GF-D8 (cell line): ENCODE measurements at regions not wholly inside any gene's neighbourhood (a gene's known extent, or its start where the extent isn't known, plus 50 kb on each side); places are given as distances from the start of the nearest gene placed in this dataset.

ENCODE experiments used
- DNase-seq: peaks from one replicate; lab custom pipeline; 2025; lab: John Stamatoyannopoulos, UW

DNA sequence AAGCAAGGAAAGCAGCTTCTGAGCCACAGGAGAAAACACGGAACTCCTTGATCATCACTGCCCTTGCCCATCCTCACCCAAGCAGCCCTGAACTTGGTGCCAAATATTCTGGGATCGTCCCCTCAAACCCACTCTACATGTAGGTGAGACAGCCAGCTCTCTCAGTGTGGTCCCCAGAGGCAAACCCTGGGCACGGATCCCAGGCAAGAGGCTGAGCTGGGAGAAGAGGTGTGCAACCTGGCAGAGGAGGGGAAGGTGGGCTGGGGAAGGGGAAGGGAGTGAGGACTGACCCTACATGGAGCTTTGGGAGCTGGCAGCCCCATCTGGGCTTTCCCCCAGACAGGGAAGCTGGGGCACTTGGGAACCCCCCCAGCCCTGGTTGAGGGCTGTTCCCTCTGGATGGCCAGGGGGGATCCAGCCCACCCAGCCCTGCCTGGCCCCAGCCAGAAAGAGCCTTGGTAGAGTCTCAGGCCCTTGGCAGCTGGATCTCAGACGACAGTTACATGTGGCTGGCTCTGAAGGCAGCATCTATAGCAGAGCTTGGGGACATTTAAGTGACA, 186.2 kb upstream of the CST7 start:
- DNase-seq, result no peak

DNA sequence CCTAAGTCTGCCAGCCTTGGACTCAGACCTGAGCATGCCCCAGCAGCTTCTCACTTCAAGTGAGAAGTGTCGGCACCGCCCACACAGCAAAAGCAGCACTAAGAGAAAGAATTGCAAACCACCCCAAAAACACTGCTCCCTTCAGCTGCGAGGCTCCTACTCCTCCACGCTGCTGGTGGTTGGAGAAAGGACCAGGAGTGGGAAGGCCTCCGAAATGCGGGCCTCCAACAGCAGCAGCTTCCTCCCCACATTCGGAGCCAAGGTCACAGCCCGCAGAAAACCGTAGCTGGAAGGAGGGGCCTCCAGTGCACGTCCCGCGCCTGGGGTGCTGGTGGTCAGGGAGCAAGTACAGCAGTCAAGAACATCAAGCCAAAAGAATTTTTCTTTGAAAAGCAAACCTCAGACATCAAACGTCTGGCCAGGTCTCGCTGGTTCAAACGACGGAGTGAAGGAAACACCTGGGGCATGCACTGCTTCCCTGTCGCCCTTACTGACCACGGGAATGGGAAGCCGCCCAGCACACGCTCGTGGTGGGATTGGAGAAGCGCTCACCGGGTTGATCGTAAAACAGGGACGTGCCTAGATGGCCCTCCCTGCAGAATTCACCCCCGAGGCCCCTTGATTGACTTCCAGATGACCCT, 185.6 kb upstream of the CST7 start:
- no peak for DNase-seq

DNA sequence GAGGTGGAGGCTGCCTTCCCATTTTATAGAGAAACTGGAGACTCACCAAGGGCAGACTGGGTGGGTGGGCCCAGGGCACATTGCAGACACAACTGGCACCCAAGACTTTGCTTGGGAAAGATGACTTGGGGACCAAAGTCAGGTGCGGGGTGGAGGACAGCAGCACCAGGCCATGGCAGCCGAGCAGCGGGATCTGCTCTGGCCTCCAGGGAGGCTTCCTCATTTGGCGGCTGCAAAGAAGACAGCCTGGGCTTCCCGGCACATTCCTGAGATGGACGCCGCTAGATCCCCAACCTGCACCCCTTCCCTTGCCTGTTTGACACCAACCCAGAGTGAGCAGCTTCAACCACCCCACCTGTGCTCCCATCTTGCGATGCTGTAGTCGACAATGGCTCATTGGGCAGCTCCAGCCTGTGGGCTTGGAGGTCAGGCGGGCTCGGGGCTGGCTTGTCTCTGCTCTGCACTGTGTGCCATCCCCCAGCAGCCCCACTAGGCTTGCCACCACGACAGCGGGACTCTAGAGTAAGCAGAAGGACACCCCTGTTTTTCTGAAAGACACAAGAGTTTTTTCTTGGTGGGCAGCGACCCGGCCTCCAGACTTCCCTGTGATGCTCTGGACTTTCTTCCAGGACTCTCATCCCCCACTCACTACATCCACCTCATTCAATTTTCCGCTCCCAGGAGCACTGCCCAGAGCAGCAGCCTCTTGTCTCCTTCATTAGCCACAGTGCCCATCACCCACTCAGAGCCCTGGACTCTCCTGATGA, 184.9 kb upstream of the CST7 start:
- DNase-seq, result no peak

DNA sequence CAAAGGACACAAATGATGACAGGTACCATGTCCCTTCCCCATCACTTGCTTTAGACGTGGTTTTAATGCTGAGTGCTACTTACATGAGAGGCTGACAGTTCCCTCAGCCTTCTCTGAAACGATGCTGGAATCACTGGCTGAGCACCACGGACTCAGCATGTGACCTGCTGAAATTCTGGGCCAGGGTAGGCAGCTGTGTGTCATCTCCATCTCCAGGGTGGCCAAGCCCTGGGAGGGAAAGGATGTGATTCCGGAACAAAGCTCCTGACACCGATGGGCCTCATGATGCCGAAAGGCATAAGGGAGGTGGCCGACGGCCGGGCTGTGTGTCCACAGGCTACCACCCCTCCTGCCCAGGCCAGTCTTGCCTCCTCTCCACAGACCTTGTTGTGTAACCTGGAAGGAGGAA, 184.3 kb upstream of the CST7 start:
- no peak for DNase-seq

DNA sequence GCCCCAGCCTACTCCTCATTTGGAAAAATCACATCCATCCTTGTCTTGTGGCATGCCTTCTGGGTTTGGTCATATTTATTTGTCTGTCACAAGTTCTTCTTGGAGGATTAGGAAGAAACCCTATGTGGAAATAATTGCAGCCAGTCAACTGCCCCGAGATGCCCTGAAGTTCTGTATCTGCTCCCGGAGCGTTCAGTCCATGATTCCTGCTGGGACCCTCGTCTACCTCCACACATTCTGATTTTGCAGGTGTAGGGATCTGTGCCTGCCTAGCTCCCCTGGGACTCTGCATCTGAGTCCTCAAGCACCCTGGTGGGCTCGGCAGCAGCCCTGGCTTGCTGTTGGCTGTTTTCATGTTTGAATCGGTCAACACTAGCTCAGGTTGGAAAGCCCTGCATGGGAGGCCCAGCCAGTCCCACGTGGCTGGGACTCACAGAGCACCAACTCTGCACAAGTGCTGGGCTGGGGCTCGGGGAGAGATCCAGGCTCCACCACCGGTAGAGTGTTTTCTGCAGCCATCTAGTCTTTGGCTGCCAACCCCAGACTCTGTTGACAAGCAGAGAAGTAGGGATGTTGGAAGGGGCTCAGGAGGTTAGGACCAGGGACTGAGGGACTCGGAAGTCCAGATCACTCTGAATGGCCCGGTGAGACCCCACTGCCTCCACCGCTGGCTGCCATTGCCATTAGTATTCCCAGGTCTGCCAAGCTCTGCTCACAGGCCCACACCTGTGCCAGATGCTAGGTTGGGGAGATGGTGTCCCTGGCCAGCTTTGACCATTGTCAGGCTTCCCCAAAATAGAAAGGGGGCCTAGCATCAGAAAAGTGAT, 183.5 kb upstream of the CST7 start:
- no peak for DNase-seq

DNA sequence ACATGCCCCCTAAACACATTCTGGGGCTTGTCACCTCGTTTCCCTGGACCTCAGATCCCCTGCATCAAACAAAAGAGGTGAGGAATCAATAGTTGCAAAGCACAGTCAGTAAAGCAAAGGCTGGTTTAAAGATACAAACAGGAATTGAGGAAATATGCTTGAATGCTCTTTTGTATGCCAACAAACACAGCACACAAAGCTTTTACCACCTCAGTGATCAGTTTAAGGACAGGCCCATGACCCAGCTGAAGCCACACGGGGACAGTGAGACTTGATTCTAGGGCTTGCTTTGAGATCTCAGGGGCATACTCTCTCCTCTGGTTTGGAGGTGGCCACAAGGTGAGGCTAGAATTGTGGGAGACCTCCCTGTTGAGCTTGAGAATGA, 182.9 kb upstream of the CST7 start:
- no peak for DNase-seq

DNA sequence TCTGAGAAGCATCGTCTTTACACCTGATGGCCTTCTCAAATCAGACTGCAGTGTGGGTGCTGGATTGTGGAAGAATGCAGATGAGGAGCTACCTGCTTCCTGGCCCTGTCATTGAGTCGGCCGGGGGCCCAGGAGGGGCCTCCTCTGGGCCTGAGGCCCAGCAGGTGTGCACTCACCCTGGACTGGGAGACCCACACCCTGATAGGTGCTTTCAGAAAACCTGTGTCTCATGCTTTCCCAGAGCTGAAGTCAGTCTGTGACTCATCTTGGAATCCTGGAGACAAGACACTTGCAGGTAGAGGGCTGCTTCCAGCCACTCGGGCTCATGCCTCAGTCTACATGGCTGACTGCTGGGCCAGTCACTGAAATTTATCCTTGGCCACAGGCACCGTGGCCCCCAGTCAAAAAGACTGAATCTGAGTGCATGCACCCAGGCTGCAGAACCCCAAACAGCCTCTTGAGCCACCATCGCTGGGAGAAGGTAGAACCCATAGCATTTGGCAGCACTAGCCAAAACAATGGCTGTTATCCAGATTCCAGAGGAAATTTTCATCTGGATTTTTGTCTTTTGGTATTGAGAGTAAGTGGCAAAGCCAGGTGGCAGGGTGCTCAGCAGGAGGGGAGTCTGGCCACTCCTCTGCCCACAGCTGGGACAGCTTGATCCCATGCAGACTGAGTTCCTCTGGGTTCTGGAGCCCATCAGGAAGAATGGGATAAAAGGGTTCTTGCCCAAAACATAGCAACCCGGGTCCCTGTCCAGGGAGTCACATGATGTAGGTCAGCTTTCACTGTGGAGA, 182.0 kb upstream of the CST7 start:
- no peak for DNase-seq

DNA sequence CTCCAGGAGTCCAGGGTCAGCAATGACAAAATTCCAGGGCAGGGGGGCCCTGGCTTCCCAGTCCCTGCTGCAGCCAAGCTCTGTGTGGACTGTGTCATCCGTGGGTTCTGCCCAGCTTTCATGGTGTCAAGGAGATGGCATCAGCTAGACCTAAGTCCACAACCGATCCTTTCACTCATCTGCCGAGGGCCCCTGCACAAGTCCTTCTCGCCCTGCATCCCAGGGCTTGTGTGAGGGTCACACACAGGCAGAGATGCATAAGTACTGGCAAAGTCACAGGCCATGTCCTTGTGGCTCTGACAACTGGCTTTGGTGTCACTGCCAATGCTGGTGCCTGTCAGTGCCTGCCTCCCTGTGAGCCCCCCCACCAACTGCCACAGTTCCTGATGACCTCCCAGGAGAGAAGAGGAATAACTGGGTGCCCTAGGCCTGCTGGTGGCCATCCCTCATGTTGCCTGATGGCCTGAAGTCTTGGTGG, 181.4 kb upstream of the CST7 start:
- DNase-seq, result no peak

DNA sequence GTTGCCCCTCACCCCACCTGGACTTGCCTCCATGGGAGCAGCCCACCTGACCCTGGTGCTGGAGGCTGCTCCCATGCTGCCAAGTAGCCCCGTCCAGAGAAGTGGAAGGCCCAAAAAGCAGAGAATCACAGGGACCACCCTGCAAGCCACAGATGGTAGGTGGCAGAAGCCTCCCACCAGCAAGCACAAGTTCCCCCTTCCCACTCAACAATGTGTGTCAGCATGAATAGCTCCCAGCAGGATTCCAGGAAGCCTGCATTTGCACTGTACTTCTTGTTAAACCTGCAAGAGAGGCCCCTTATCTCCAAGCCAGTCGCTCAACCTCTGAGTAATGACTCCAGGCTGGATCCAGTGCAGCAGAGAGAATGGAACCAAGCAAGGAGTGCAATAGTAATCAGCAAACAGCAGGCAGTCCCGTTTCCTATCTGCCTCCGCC, 180.8 kb upstream of the CST7 start:
- DNase-seq, result no peak

DNA sequence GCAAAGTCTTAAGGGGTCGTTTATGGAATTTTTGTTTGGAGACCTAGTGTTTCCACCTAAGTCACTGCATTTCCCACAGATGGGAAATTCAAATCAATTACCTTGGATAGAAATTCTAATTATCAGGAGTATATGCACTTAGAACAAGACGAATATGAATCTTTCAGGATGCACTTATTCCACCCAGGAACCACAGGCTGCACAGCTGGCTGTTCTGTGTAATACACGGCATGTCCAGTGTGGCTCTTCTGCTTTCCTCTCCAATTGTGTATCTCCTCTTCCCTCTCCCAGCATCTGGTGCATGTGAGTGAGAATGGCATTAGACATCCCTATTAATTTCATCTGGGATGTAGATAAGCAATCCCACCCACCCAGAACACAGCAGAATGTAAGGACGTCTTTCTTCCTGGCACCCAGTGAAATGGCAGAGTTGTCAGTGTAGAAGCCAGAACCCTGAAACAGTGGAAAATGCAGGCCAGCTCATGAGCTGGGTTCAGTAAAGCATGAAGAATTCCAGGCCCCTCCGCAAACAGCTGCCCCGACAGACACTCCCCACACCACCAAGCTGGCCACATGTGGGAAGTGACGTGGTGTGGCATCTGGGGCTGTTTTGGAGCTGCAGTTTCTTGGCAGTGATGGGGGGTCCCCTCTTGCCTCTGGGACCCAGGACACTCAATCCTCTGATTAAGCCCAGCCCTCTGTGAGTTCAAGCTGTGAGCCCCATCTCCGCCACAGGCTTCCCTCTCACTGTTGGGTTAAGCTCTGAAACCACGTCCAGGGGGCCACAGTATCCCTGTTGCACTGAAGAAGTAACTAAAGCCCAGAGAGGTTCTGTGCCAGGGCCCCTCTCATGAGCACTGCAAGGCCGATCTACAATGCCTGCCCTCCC, 180.1 kb upstream of the CST7 start:
- DNase-seq, result no peak

DNA sequence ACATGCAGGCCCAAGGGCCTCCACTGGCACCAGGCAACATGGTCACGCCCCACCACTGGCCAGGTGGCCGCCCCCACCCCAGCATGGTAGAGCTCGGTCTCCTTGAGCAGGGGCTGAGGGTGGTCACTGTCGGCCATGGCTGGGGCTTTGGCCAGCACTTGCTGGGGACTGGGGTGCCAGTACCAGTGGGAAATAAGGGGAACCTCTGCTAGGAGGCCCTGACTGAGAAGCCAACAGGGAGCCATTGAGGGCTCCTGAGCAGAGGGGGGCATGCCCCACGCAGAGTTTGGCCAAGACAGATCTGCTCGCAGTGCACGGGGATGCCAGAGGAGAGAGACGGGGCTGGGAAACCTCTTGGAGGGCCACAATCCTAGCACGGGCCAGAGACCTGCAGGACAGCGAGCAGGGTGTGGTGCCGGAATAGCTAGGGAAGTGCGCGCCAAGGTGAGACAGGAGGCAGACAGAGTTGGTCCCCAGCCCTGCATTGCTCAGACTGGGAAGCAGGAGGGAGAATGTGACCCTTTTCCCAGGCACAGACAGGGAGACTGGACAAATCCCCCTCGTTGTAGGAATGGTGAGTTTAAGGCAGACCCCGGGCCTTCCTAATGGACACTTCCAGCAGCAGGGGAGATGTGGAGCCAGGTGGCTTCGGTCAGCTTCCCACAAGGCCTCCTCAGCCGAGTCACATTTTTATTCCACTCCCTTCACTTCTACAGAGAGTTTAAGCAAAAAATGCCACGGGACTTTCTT, 179.0 kb upstream of the CST7 start:
- no peak for DNase-seq

DNA sequence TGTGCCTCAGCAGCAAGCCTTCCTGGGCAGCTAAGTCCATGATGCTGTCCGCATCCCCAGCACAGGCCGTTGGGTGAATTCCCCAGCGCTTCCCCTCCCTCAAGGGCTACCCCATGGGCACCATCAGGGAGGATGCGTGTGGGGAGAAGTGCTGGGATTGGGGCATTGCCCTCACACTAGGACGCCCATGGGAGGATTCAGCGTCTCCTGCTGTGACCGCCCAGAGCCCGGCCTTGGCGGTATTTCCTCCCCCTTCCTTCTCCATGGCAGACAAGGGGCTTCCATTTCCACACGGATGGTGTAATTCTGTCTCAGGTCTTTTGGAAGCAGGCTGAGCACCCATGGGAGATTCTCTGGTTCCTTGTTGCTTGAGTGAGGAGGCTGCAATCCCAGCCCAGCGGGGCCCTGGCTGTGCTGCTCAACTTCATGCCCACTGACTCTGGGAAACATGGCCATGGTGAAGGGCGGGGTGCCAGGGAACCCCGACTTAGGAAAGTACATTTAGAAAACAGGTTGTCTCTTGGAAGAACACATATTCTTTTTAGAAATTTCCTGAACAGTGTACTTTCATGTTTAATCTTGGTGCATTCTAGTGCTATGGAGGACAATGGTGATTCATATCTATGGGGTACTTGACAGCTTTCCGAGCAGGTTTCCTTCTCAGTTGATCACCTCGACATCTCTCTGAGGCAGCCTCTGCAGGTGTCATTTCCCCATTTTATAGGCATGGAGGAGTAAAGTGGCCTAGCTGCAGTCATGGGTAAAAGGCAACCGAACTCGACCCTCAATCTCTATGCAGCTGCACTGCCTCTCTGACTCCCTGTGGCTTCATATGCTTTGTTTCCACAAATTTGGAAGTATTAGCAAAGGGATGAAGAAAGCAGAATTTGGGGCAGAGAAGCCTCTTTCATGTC, 178.2 kb upstream of the CST7 start:
- DNase-seq, result no peak

DNA sequence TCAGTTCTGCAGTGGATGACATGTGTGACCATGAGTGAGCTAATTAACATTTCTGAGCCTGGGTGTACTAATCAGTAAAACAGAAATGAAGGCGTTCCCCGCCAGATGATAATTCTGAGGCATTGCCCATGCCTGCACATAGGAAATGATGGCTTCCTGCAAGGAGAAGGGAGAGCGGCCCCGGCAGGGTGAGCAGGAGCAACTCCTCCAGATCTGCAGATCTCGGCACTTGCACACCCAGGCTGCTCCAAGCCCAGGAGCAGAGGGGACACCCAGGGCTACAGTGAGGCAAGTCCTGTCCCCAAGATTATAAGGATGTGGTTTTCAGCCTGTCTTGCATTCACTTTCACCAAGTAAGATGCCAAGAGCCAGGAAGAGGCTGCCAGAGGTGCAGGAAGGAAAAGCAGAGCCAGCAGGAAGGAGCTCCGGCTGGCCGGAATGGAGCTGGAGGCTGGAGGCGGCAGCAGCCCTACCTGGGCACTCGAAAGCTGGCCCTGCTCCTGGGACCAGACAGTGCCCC, 177.5 kb upstream of the CST7 start:
- DNase-seq, result no peak

DNA sequence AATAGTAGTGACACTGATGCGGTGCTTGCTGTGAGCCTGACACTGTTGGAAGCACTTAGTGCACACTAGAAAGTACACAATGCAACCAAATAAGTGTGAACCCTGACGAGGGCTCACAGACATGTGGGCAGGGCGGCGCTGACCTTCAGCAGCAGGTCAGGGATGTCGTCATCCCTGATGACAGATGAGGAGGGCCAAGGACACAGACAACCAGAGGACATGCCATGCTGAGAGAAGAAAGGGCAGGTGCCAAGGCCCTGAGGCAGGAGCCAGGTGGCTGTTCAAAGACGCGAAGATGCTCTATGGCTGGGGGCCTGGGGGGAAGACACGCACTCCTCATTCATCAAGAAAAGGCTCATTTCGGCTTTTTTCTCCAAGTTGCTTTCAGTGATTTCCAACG, 176.4 kb upstream of the CST7 start:
- no peak for DNase-seq

DNA sequence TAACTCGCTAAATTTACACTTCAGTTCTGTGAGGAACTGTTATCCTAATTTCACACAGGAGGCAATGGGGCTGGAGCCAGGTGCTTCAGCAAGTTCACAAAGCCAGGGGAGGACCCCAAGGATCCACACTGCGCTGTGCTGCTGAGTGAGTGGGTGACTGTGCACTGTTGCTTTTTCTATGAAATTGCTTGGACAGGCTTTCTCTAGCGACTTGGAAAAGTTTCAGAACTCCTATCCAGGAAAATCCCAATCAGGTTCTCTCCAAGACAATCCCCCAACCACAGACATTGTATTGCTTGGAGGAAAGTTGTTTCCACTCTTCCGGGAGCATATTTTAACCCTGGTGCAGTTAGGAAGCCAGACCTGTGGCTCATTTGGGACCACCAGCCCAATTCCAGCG, 175.9 kb upstream of the CST7 start:
- DNase-seq, result no peak

DNA sequence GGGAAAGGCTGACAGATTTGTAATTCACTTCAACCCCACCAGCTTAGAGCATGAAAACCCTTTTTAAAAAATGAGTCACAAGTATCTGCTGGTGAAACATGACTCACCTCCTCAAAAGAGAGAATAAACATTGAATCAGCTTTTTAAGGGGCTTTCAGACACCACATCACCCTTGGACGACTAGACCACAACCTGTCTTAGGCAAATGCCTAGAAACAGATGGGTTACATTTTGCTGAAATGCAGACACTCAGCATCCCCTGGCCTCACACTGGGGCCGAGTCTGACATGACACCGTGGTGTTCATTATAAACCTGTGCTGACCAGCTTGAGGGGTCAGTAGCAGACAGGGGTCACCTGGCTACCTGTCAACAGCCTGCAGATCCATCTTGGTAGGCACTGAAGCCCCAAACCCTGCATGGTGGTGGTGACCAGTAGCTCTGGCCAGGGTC, 175.3 kb upstream of the CST7 start:
- DNase-seq, result no peak

DNA sequence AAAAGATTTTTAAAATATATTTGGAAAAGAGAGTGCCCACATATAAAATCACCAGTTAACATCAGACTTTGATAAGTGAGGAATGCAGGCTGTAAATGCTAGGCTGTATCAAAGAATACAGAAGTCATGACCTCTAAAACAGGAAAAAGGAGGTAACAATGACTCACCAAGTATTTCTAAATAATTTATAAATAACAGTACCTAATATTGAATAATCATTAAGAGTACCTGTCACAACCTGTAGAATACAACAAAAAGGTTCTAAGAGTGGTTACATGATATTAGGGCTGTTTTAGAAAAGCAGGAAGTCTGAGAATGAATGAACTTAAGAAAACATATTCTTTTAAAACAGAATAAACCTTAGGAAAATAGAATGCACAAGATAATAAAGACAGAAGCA, 173.1 kb upstream of the CST7 start:
- DNase-seq, result no peak

DNA sequence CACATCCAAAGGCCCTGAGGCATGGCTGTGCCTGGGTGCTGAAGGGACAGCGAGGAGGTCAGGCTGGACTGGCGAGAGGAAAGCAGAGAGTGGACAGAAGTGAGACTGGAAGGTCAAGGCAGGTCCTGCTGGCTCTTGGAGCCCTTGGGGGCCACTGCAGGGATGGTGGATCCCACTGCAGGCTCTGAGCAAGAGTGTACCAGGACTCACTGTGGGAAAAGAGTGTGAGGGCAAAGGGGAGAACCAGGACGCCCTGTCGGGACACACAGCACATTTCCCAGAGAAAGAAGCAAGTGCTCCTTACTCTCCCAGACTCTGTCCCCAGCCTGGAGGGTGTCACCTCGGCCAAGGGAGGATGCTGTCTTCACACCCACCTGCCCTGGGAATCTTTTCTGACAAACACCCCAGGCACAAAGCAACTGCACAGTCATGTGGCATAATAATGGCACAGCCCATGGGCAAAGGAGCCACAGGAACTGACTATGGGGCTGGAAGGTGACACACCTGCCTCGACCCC, 172.3 kb upstream of the CST7 start:
- no peak for DNase-seq
